Esophagus muscularis mucosa (tissue), 4 donors: ENCODE measurements at regions not wholly inside any gene's neighbourhood (a gene's known extent, or its start where the extent isn't known, plus 50 kb on each side); places are given as distances from the start of the nearest gene placed in this dataset.
"Not testable (repeated sequence)": the region's sequence is repeated elsewhere in the genome, so short reads cannot be mapped to it uniquely, and the experiment has no call there.

ENCODE experiments used
- DNase-seq: peaks from one replicate; pipeline ENCODE4 v3.0.0-alpha.2; 2017; ENCODE audit errors: extremely low spot score
- H3K27ac ChIP-seq, 4 donors: fragments of 200-600 bp; sonication (generic); replicated peaks in 1 of 4; 1 replicate in 3 of 4; 2 replicates in 1 of 4; pipeline ENCODE4 v1.5.1; 2016 to 2019; ENCODE audit warnings: mild to moderate bottlenecking in 1 of 4
- H3K27me3 ChIP-seq, 4 donors: fragments of 200-600 bp; sonication (generic); one replicate each; pipeline versions ENCODE4 v1.5.1 to v1.6.0; 2016 to 2019
- H3K36me3 ChIP-seq, 4 donors: fragments of 200-600 bp; sonication (generic); one replicate each; pipeline ENCODE4 v1.5.1; 2016 to 2019
- H3K4me1 ChIP-seq, 4 donors: fragments of 200-600 bp; sonication (generic); one replicate each; pipeline ENCODE4 v1.5.1; 2016 to 2019
- H3K4me3 ChIP-seq, 4 donors: fragments of 200-600 bp; sonication (generic); 1 replicate in 2 of 4; 2 replicates in 2 of 4; pipeline ENCODE4 v1.5.1; 2016 to 2019; ENCODE audit warnings: mild to moderate bottlenecking in 4 of 4, moderate library complexity in 1 of 4
- H3K9me3 ChIP-seq, 4 donors: fragments of 200-600 bp; sonication (generic); 1 replicate in 3 of 4; 2 replicates in 1 of 4; pipeline ENCODE4 v1.5.1; 2016 to 2019
- EP300 ChIP-seq: sonication (generic); formaldehyde crosslinking; IDR thresholded peaks from one replicate; pipeline ENCODE4 v1.6.1; 2017; ENCODE audit warnings: antibody characterized with exemption
- POLR2A ChIP-seq: fragments of 450-650 bp; IDR thresholded peaks from one replicate; pipeline ENCODE4 v1.6.1; 2017; ENCODE audit warnings: antibody characterized with exemption, moderate library complexity, mild to moderate bottlenecking, low read depth
- POLR2AphosphoS5 ChIP-seq, 2 donors: sonication (generic); formaldehyde crosslinking; IDR thresholded peaks; one replicate each; pipeline ENCODE4 v1.6.1; 2017; ENCODE audit warnings: antibody characterized with exemption in 2 of 2
- WGBS: methylation state at CpG from one replicate; pipeline ENCODE4 v1.1.5; 2018; 5-methylcytosine and 5-hydroxymethylcytosine counted together
- intact Hi-C: fragments of 100-400 bp; cut with DNase I; formaldehyde crosslinking; loops from one replicate; pipeline ENCODE4 v1.15.1; 2023
- TF ChIP-seq, protein P1 (sequence below), 3 experiments: fragments of 200-600 bp in 2 of 3; fragments of 450-650 bp in 1 of 3; sonication (generic) in 2 of 3; IDR thresholded peaks; one replicate each; pipeline ENCODE4 v1.5.1; 2017 to 2019; ENCODE audit warnings: antibody characterized with exemption in 3 of 3, mild to moderate bottlenecking in 2 of 3, moderate library complexity in 1 of 3

DNA sequence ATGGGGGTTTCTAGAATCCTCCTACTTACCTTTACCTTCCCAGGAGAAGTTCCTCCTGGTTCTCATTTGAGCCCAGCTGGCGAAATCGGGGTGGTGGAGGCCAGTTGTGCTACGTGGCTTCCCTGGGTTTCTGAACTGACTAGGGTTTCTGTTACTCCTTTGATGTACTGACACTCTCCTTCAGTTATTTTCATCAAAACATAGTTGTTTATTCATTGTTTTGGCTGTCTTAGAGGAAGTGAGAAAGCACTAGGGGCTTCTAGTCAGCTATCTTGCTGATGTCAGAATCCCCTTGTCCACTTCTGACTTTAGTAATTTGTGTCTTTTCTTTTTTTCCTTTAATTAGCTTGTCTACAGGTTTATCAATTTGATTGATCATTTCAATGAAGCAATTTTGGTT lies 332.2 kb upstream of the TANK start:
- DNase-seq = no peak
- Histone ChIP-seq H3K36me3 (no peaks in the 10 kb centered on the region), H3K9me3 (peaks cover 11 to 26% (median 21%) of the 10 kb centered on the region in 4 donors), H3K4me3 (no peak overlapping the region), H3K4me1 (no peaks in the 10 kb centered on the region), H3K27ac (no peak overlapping the region), H3K27me3 (no peaks in the 10 kb centered on the region)
- intact Hi-C loops = no loop called here
- TF ChIP-seq, protein P1, sequence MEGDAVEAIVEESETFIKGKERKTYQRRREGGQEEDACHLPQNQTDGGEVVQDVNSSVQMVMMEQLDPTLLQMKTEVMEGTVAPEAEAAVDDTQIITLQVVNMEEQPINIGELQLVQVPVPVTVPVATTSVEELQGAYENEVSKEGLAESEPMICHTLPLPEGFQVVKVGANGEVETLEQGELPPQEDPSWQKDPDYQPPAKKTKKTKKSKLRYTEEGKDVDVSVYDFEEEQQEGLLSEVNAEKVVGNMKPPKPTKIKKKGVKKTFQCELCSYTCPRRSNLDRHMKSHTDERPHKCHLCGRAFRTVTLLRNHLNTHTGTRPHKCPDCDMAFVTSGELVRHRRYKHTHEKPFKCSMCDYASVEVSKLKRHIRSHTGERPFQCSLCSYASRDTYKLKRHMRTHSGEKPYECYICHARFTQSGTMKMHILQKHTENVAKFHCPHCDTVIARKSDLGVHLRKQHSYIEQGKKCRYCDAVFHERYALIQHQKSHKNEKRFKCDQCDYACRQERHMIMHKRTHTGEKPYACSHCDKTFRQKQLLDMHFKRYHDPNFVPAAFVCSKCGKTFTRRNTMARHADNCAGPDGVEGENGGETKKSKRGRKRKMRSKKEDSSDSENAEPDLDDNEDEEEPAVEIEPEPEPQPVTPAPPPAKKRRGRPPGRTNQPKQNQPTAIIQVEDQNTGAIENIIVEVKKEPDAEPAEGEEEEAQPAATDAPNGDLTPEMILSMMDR (IDR thresholded peaks at IDR 0.05) = no peak
- TF ChIP-seq EP300 (no peak), POLR2A (no peak), POLR2AphosphoS5 (IDR thresholded peaks at IDR 0.05) (no peak)
- 93% methylated on average over 3 of the region's 3 CpGs for WGBS

DNA sequence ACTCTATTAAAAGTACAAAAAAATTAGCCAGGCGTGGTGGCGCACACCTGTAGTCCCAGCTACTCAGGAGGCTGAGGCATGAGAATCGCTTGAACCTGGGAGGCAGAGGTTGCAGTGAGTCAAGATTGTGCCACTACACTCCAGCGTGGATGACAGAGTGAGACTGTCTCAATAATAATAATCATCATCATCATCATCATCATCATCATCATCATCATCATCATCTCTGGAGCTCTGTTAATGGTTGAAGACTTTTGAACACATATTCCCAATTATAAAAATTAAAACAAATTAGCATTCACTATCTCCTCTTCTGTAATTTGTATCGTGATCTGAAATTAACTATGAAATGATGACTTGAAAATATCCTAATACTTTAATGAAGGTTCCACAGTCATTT lies 327.8 kb upstream of the TANK start:
- DNase-seq, H3K27ac ChIP-seq, H3K4me3 ChIP-seq, H3K27me3 ChIP-seq, H3K36me3 ChIP-seq, intact Hi-C loops, H3K9me3 ChIP-seq, H3K4me1 ChIP-seq: not testable (repeated sequence)
- 96% methylated on average over 5 of the region's 5 CpGs for WGBS

DNA sequence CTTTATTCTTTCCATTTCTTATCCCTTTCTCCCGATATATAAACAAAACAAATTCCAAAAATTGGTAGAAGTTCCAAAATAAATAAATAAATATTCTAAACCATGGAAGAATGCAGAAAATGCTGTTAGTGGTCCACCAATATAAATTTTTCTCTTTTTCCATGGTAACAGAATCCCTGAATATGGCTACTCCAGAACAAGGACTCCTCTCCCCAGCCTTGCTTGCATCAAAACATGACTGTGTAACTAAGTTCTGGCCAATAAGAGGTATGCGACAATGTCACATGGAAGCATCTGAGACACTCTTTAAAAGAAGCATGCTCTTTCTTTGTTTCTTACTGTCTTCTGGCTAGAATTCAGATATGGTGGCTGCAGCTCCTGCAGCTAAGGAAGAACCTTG lies 325.1 kb upstream of the TANK start:
- no peak overlapping the region for H3K27ac ChIP-seq
- 69% methylated on average over 2 of the region's 2 CpGs for WGBS
- intact Hi-C loops = no loop called here

DNA sequence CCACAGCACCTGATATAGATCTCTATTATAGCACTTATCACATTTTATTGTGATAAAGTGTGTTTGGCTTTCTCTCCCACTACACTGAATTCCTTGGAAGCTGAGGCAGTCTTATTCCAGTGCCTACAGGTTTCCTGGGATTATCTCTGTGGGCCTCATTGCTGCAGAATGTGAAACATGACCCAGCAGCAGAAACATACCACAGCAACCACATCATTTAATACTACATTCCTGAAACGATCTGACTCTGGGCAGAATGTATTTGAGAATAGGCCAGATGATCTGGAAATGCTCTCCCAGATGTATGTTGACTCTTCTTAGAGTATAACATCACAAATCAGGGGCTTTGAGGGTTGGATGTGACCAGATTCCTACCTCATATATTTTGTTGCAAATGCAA lies 323.5 kb upstream of the TANK start:
- WGBS = 23% methylated on average over 1 of the region's 1 CpG
- H3K27me3 ChIP-seq = no peaks in the 10 kb centered on the region
- H3K4me1 ChIP-seq = peaks cover 0 to 5% (median 0%) of the 10 kb centered on the region in 4 donors
- H3K27ac ChIP-seq = no peak overlapping the region
- intact Hi-C loops = no loop called here
- DNase-seq = no peak
- no peak for TF ChIP-seq POLR2A
- no peak for TF ChIP-seq EP300
- no peak for TF ChIP-seq POLR2AphosphoS5 (IDR thresholded peaks at IDR 0.05)
- TF ChIP-seq, protein P1 (IDR thresholded peaks at IDR 0.05) = no peak
- no peak overlapping the region for H3K4me3 ChIP-seq
- no peaks in the 10 kb centered on the region for H3K36me3 ChIP-seq
- no peaks in the 10 kb centered on the region for H3K9me3 ChIP-seq

More for the DNA sequence above, 325.1 kb upstream of the TANK start:
- H3K9me3 ChIP-seq = no peaks in the 10 kb centered on the region
- peaks cover 0 to 5% (median 0%) of the 10 kb centered on the region in 4 donors for H3K4me1 ChIP-seq
- H3K36me3 ChIP-seq = no peaks in the 10 kb centered on the region
- TF ChIP-seq, protein P1 (IDR thresholded peaks at IDR 0.05) = no peak
- TF ChIP-seq EP300 (no peak), POLR2A (no peak), POLR2AphosphoS5 (IDR thresholded peaks at IDR 0.05) (no peak)
- no peaks in the 10 kb centered on the region for H3K27me3 ChIP-seq
- no peak for DNase-seq
- no peak overlapping the region for H3K4me3 ChIP-seq

DNA sequence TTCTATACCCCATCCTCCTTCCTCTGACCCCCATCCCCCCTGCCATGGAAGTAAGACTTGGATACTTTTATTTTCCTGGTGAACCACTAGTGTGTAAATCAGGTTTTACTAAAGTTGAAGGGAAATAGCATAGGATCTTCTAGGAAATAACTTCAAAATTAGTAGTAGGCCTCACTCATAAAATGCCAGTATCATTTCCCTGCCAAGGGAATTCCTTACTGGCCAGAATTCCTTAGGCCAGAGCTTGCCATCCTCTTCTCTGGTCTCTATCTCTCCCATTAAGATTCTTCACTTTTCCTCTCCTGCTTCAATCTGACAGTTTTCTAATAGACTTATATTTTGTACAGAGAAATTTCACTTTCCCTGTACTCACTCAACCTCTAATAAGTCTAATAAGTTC lies 322.8 kb upstream of the TANK start:
- no peaks in the 10 kb centered on the region for H3K36me3 ChIP-seq
- no peak for DNase-seq
- H3K4me3 ChIP-seq = no peak overlapping the region
- no peak for TF ChIP-seq POLR2A
- TF ChIP-seq, protein P1 (IDR thresholded peaks at IDR 0.05) = no peak
- TF ChIP-seq EP300 = no peak
- no peak for TF ChIP-seq POLR2AphosphoS5 (IDR thresholded peaks at IDR 0.05)
- no peak overlapping the region for H3K27ac ChIP-seq
- no peaks in the 10 kb centered on the region for H3K27me3 ChIP-seq
- no peaks in the 10 kb centered on the region for H3K9me3 ChIP-seq
- intact Hi-C loops = no loop called here
- H3K4me1 ChIP-seq = peaks cover 0 to 5% (median 0%) of the 10 kb centered on the region in 4 donors
